ENCODE measurements at regions not wholly inside any gene's neighbourhood (a gene's known extent, or its start where the extent isn't known, plus 50 kb on each side); places are given as distances from the start of the nearest gene placed in this dataset.

- no peaks in the 10 kb centered on the region for H3K36me3 ChIP-seq
- TF ChIP-seq, protein P1, sequence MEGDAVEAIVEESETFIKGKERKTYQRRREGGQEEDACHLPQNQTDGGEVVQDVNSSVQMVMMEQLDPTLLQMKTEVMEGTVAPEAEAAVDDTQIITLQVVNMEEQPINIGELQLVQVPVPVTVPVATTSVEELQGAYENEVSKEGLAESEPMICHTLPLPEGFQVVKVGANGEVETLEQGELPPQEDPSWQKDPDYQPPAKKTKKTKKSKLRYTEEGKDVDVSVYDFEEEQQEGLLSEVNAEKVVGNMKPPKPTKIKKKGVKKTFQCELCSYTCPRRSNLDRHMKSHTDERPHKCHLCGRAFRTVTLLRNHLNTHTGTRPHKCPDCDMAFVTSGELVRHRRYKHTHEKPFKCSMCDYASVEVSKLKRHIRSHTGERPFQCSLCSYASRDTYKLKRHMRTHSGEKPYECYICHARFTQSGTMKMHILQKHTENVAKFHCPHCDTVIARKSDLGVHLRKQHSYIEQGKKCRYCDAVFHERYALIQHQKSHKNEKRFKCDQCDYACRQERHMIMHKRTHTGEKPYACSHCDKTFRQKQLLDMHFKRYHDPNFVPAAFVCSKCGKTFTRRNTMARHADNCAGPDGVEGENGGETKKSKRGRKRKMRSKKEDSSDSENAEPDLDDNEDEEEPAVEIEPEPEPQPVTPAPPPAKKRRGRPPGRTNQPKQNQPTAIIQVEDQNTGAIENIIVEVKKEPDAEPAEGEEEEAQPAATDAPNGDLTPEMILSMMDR (IDR thresholded peaks at IDR 0.05): no peak
- H3K4me1 ChIP-seq: no peaks in the 10 kb centered on the region
- no peak overlapping the region for H3K4me3 ChIP-seq
- DNase-seq (ENCODE audit: low spot score): no peak
- H3K9me3 ChIP-seq: no peaks in the 10 kb centered on the region
- H3K27me3 ChIP-seq: no peaks in the 10 kb centered on the region
- H3K27ac ChIP-seq: no peak overlapping the region
Observed at GRCh38 chr4:59825104-59825503, 1375.0 kb upstream of the ADGRL3 start.

GRCh38 chr4:59831746-59832145 is 1368.4 kb upstream of the ADGRL3 start:
- H3K9me3 ChIP-seq: no peaks in the 10 kb centered on the region
- H3K36me3 ChIP-seq: no peaks in the 10 kb centered on the region
- H3K4me1 ChIP-seq: no peaks in the 10 kb centered on the region
- no peaks in the 10 kb centered on the region for H3K27me3 ChIP-seq
- DNase-seq (ENCODE audit: low spot score): no peak
- H3K27ac ChIP-seq: no peak overlapping the region
- TF ChIP-seq, protein P1 (IDR thresholded peaks at IDR 0.05): no peak
- no peak overlapping the region for H3K4me3 ChIP-seq

GRCh38 chr4:59834943-59835342 is 1365.2 kb upstream of the ADGRL3 start:
- no peak for DNase-seq (ENCODE audit: low spot score)
- Histone ChIP-seq H3K36me3 (no peaks in the 10 kb centered on the region), H3K4me3 (no peak overlapping the region), H3K27ac (no peak overlapping the region), H3K9me3 (no peaks in the 10 kb centered on the region), H3K4me1 (no peaks in the 10 kb centered on the region), H3K27me3 (no peaks in the 10 kb centered on the region)
- TF ChIP-seq, protein P1 (IDR thresholded peaks at IDR 0.05): no peak

- Histone ChIP-seq H3K4me1 (no peaks in the 10 kb centered on the region), H3K4me3 (no peak overlapping the region), H3K36me3 (no peaks in the 10 kb centered on the region), H3K27ac (no peak overlapping the region), H3K9me3 (no peaks in the 10 kb centered on the region), H3K27me3 (no peaks in the 10 kb centered on the region)
- TF ChIP-seq, protein P1 (IDR thresholded peaks at IDR 0.05): no peak
- DNase-seq (ENCODE audit: low spot score): no peak
Observed at GRCh38 chr4:59837751-59838150, 1362.4 kb upstream of the ADGRL3 start.

- TF ChIP-seq, protein P1 (IDR thresholded peaks at IDR 0.05): no peak
- H3K36me3 ChIP-seq: no peaks in the 10 kb centered on the region
- no peak overlapping the region for H3K27ac ChIP-seq
- DNase-seq (ENCODE audit: low spot score): no peak
- no peak overlapping the region for H3K4me3 ChIP-seq
- no peaks in the 10 kb centered on the region for H3K4me1 ChIP-seq
- no peaks in the 10 kb centered on the region for H3K9me3 ChIP-seq
- no peaks in the 10 kb centered on the region for H3K27me3 ChIP-seq
Observed at GRCh38 chr4:59838236-59838635, 1361.9 kb upstream of the ADGRL3 start.

- DNase-seq (ENCODE audit: low spot score): no peak
- H3K27ac ChIP-seq: no peak overlapping the region
- H3K36me3 ChIP-seq: no peaks in the 10 kb centered on the region
- TF ChIP-seq, protein P1 (IDR thresholded peaks at IDR 0.05): no peak
- no peaks in the 10 kb centered on the region for H3K4me1 ChIP-seq
- no peaks in the 10 kb centered on the region for H3K9me3 ChIP-seq
- no peaks in the 10 kb centered on the region for H3K27me3 ChIP-seq
- no peak overlapping the region for H3K4me3 ChIP-seq
Observed at GRCh38 chr4:59841698-59842097, 1358.4 kb upstream of the ADGRL3 start.

All from right atrium auricular region (tissue), 2 donors.